ENCODE measurements at regions not wholly inside any gene's neighbourhood (a gene's known extent, or its start where the extent isn't known, plus 50 kb on each side); places are given as distances from the start of the nearest gene placed in this dataset.

DNA sequence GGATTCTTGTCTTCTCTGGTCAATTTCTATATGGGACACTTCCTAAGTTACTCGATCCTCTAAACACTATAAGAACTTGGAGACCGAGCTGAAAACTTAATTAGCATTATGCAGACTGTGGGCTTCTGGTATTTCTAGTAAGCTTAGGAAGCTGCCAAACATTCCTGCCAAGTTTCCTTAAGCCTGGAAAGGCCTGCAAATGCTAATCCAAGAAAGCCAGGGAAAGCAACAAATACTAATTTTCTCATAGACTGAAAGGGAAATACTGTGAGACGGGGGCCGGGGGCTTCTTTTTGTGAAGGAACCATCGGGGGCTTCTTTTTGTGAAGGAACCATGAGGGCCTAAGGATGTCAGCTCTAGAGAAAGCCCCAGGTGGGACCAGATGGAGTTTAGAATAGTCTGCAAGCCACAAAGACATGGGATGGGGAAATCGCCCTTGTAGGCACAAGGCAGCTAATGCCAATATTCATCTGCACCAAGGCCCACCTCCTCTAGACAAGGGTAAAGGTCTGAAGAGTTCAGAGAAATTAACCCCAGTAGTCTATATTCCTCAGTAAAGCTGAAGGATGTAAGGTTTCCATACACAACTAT lies 332.4 kb upstream of the PRDM1 start:
- DNase-seq = no peak

DNA sequence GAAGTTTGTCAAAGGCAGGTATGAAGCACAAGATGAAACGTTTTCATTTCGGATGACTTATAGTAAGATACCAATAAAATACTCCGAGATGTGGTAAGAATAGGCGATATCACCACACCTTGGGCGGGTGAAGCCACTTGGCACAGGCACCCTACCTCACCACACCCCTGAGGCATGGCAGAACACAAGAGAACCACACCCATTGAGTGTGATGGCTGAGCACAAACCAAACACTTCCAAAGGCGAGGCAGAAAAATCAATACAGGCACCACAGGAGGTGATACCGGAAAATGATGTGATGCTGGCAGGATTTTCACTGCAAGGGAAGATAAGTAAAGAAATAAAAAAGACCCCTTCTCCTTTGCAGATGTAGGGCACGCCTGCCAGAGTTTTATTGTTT lies 332.9 kb upstream of the PRDM1 start:
- no peak for DNase-seq

DNA sequence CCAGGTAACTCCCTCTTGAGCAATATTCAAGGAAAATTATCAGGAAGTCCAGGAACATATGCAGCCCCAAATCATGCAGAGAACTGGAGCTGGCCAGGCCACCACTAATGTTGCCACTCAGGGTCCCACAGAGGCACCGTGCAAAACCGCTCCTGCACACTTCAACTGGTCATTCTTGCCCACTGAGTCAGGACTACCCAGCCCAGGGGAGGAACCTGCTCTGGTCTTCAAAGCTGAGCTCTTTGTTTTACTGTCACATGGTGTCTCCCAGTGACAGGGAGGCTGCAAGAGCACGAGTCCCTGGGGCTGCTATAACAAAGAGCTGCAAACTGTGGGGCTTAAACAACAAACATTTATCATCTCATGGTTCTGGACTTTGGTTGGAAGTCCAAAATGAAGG lies 336.0 kb upstream of the PRDM1 start:
- DNase-seq = no peak

DNA sequence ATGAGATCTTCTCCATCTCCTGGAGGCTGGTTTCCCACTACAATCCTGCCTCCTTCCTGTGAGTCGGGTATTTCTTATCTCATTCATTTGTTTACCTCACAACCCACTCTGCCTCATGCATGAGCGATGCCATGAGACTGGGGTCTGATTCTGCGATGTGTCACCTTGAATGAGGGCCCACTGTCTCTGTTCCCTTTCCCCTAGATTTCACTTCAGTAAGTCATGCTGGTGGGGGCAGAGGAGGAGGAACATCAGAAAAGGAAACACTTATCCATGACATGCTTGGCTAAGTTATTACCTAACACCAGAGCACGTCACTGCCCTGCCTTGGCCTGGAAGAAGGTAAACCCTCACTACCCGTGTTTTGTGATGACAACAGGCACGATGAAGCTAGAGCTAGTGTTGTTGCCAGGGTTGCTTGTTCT lies 337.4 kb upstream of the PRDM1 start:
- DNase-seq = no peak

DNA sequence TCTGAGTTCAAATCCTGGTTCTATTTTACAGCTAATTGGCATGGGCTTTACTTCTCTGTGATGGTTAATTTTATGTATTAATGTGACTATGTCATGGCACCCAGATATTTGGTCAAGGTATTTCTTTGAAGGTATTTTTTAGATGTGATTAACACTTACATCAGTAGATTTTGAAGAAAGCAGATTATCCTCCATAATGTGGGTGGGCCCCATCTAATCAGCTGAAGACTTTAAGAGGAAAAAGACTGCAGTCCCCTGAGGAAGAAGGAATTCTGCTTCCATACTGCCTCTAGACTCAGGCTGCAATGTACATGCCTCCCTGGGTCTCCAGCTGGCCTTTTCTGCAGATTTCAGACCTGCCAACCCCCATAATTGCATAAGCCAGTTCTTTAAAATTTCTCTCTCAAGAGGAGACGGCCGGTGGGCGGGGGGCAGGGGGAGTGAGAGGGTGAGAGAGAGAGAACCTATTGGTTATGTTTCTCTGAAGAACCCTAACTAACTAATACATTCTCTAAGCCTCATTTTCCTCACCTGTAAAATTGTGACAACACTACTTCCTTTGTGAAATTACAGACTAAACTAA lies 338.2 kb upstream of the PRDM1 start:
- DNase-seq = no peak

DNA sequence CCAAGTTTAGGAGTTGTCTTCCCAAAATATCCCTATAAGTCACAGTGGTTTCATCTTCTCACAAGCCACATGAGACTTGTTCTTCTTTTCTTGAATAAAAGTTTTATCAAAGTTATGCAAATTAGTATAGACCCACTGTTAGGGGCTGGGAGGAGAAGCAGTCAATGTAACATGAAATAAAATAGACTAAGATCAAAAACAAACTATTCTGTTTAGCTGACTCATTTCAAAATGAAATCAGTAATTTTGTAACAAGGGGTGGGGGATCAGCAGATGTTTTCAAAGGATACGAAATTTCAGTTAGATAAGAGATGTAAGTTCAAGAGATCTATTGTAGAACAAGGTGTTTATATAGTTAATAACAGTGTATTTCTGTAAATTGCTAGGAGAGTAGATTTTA lies 339.6 kb upstream of the PRDM1 start:
- DNase-seq = no peak

DNA sequence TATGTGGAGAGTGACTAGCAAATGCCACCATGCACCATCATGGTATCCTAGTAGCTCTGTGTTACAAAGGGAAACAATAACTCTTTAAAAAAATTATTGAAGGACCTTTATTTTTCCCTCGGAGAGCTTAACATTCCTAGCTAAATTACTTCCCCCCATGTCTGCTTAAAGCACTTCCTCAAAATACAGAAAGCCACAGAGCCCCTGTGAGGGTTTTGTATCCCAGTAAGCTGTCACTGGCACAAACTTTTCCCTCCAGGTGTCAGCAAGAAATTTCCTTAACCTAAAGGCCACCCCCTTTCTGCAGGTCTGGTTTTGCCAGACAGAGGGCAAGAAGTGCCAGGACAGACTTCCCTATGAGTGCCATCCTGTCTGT lies 340.0 kb upstream of the PRDM1 start:
- no peak for DNase-seq

DNA sequence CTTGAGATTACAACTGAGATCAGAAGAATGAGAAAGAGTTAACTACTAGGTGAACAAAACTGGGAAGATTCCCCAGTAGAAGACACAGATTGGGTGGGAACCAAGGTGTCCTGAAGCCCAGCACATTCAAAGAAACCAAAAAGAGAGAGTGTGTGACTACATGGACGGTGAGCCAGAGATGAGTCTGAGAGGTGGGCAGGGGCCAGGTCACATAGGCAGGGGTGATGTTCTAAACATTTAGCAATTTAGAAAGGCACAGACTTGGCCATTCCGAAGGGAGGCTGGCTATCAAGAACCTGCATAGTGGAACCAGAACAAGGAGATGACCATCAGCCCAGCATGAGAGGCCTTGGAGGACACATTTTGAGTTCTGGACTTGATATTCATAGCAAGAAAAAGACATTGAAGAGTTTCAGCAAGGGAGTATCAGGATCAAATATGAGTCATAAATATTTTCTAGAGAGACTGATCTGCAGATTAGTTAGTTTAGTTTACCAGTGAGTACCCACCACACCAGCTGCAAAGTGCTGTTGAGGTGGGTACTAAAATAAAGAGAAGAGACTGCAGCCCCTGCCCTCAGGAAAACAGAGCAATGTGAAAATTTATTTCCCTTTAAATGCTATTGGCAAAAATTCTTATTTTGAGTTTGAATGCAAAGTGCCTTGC lies 340.5 kb upstream of the PRDM1 start:
- no peak for DNase-seq

DNA sequence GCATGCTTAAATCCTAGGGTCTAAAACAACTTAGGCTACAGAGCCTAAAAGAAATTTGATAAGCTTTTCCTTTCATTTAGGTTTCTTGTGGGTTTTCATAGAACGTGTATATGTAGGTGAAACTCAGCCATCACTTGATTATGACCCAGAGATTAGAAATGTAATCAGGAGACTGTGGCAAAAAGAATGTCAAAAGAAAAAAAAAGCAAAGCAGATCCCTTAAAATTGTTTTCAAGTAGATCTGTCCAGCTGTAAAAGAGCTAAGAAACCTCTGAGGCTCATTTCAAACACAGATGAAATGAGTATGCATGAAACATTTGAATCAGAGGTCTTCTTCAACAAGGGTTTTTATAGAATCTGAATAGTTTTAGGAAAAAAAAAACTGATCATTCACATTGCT lies 341.3 kb upstream of the PRDM1 start:
- DNase-seq = no peak

DNA sequence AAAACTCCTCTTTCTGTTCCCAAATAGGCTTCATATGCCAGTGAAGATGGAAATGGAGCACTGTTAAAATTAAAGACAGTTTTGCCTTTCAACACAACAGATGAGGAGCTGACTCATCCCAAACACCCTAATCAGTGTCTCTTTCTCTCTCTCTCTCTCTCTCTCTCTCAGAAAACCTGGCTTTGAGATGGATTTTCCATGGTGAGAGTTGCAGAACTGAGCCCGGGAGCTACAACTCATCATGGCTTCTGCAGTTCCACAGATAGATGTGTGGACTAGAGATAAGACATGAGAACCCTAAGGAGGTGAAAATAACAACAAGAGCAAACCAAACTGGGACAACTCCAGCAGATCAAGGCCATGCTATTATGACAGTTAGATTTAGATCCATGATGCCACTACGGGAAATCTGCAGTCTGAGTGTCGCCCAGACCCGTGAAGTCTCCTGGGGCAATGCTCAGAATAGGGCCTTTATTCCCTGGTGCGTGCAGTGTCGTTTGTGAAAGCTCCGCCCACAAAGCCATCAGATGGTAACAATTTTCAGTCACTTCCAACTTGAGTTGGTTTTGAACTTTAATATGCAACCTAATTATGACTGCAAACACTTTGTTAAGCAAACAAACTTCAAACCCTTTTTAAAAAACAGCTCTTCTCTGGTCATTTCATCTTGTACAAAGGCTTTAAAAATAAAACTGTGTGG lies 338.2 kb upstream of the PREP start:
- DNase-seq = no peak

DNA sequence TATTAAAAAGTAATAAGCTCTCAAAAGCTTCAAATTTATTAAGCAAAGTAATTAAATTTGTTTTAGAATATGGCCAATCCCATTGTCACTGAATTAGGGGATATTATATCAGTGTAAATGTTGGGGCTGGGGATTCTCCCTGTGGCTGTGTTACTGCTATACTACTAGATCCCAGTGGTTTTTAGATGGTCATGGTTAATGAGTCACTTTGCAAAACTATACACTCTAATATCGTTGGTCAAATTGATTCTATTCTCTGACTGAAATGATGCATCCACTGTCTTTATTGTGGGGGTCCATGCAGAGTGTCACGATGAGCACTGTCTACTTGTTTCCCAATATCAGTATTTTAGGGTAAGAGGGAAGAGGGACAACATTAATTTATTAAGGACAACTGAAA lies 336.9 kb upstream of the PREP start:
- DNase-seq = no peak

DNA sequence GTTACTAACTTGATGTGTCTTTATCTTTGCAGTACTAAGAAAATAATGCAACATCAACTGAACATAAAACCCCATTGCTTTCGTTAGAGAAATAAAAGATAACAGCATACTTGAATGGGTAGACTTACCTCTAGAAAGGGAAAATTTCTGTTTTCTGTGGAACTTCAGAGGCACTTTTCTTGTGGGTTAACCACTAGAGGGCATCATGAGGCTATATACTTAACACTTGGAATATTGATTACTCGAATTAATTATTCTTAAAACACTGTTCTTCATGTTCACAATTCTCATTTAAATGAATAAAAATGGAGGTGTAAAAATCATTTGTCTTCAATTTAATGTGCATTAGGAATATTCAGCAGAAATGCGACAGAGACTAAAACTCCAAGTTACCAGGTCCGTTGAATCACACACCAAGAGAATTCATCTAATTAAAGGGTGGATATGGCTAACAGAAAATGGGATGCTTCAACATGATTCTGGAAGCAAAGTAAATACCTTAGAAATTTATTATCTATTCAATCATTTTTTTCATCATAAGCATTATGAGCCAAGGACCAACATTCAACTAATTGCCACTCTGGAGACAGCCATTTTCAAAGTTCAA lies 330.8 kb upstream of the PREP start:
- no peak for DNase-seq

DNA sequence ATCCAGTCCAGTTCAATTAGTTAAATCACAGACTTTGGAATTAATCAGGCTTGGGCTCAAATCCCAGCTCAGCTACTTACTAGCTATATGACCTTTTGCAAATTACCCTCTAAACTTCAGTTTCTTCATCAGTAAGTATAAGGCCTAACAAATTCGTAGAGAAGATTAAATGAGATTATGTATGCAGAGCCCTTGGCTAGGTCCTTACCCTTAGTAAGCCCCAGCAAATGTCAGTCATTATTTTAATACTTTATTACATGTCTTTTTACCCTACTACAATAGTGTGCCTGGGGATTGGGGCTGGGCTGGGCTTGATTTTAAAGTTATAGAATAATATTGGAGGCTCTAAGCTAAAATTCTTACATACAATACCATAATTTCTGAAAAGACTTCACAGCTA lies 326.1 kb upstream of the PREP start:
- no peak for DNase-seq

DNA sequence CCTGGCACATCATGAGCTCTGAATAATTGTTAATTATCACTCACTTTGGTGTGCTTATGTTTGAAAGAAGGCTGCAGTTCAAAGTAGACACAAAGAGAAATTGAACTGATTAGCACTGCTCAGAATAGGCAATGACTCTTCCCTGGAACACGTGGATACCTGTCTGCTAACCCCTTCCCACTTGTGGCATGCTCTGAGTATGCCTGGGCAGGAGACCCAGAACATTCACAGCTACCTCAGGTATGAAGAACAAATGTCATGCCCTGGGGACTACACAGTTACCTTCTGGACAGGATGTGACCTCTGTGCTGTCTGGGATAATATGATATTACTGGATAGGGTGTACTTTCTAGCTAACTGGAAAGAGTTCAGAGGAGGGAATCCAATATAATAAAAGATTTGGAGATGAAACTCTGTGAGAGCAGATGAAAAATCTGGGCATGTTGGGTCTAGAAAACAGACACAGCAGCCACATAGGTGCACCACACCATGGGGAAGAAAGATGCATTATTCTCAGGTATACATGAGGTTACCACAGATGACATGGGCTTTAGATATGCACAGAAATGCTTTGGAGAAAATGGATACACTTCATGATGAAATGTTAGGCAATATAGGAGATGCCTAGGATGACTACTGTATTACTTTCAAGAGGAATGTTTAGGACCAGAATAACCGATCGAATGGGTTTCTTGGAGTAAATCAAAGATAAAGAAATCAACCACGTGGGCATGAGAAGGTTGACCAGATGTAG lies 324.2 kb upstream of the PREP start:
- DNase-seq = no peak

DNA sequence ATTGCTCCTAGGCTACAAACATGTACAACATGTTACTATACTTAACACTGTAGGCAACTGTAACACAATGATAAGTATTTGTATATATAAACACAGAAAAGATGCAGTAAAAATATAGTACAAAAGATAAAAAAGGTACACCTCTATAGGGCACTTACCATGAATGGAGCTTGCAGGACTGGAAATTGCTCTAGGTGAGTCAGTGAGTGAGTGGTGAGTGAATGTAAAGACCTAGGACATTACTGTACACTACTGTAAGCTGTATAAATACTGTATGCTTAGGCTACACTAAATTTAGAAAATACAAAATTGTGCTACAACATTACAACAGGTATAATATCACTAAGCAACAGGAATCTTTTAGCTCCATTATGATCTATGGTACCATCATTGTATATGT lies 312.0 kb upstream of the PREP start:
- DNase-seq = no peak

DNA sequence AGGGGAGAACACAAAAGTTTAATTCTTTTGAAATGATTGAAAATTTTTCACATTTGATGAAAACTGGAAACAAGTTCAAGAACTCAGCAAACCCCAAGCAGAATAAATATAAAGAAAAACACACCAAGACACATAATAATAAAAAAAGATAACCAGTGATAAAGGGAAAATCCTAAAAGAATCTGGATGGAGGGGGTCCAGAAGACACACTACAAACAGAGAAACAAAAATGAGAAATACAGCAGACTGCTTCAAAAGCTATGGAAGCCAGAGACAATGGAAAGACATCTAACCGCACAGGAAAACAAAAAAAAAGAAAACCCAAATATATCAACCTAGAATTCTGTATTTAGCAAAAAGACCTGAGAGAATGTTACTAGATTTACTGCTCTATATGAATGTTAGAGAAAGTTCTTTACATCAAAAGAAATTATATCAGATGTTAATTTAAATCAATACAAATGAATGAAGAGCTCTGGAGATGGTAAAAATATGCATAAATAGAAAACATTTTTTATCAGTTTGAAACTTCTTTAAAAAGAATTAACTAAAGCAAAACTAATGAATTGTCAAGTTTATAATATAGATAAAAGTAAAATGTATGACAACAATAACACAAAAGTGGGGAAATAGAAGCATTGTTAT lies 310.7 kb upstream of the PREP start:
- no peak for DNase-seq

DNA sequence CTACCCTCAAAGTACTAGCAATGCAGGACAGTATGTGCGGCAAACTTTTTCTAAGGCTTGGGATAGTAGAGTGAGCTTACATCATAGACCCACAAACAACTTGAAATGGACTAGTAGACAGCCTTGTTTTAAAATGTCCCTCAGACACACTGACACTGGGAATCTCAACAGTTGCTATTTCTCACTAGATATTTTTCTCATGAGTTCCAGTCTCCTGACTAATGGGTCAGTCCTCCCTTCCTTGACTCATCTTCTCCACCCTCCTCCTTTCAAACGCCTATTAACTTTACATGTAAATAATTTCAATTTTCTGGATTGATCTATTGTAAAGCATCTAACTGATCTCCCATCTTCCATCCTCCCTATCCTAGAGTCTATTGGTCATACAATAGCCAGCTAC lies 308.3 kb upstream of the PREP start:
- DNase-seq = no peak

DNA sequence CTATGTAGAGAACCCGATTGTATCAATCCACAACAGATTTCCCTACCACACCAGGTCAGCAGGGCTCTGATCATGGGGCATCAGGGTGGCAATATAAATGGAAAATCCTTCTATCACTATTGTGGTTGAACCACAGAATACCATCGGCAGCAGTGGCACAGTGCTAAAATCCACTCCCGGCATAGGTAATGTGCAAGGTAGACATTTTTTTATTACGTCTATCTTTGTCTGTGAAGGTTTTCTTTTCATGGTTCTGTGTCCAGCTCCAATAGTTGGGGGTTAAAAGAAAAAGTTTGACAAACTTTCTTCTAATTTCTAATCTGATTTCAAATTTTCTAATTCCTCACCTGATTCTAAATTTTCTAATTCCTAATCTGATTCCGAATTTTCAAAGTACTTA lies 302.7 kb upstream of the PREP start:
- no peak for DNase-seq

DNA sequence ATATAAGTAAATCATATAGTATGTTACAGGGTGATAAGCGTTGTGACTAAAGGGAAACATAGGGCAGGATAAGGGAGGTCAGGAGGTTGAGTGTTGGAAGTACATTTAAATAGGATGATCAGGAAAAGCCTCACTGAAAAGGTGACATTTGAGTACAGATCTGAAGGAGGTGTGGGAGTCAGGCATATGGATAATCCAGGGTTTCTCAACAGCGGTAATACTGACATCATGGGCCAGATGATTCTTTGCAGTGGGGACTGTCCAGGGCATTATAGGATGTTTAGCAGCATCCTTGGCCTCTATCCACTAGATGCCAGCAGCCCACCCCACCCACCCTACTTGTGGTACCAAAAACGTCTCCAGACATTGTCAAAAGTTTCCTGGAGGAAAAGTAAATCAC lies 292.6 kb upstream of the PREP start:
- no peak for DNase-seq

DNA sequence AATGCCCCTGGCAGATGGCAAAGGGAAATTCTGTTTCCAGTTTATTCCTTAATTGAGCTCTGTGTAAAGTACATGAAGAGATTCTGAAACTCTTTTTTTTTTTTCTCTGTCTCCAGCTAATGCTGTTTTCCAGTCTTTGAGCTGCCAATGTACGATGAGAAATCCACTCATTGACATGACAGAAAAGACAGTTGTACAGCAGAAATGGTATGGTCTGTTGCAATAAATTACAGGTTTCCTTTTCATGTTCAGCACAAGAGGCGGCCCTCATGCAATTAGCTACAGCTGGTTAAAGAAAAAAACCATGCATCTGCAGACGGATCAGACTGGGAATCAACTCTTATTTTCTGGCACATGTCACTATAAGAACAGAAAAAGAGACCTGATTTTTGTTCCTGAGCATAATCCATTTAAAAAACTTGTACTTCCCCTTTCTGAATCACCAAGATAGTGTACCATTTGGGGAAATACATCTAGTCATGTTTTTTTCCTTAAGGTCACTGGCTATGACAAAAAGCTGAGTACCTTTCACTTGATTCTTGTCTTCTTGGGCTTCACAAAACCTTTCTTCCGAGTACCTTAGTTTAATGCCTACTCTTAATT lies 289.8 kb upstream of the PREP start:
- no peak for DNase-seq

DNA sequence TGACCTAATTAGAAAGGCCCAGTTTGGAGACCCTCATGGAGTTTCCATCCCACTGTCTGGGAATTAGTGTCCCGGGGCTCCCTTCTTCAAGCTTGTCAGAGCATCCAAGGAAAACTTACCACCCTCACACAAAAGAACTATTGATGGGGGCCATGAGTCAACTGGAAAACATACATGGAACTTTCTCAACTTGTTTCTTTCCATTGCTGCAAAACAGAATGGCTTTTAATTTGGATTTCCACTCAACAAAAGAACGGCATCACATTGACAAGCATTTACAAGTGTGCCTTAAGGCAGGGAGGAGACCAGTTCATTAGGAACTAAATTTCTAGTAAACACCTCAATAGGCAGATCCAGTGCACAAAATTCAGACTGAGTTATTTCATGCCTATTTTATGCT lies 289.1 kb upstream of the PREP start:
- no peak for DNase-seq

DNA sequence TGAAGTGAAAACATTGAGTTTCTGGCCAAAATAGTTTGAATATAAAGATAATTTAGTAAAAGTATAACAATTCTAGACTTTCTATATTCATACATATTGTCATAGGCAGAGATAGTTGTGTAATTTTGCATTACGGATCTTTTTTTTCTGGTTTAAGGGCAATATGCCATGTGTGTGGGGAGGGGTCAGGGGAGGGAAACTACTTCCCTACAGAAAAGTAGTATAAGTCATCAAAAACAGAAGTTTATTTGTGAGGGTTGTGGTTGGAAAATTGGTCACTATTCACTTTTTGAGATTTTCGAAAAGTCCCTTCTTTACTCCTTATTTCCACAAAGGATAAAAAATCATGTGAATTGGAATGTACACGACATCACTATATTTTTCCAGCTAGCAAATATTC lies 288.2 kb upstream of the PREP start:
- DNase-seq = no peak

All from CD4-positive, alpha-beta T cell treated with Interleukin-6 for 4 hours (primary cell).